ENCODE measurements at regions not wholly inside any gene's neighbourhood (a gene's known extent, or its start where the extent isn't known, plus 50 kb on each side); places are given as distances from the start of the nearest gene placed in this dataset.

- no peaks in the 10 kb centered on the region for H3K27me3 ChIP-seq (ENCODE audit: insufficient read depth, low read length)
- no peak overlapping the region for H4K91ac ChIP-seq (ENCODE audit: low read depth, low read length)
- no peak overlapping the region for H2BK120ac ChIP-seq (ENCODE audit: insufficient read depth, low read length, poor library complexity)
- no peak overlapping the region for H3K14ac ChIP-seq (ENCODE audit: low read length)
- no peak overlapping the region for H3K9ac ChIP-seq (ENCODE audit: low read length)
- no peak overlapping the region for H3K23ac ChIP-seq (ENCODE audit: low read length)
- H2BK12ac ChIP-seq (ENCODE audit: low read length), result no peak overlapping the region
- H2AK5ac ChIP-seq (ENCODE audit: low read length), result no peak overlapping the region
- H3K36me3 ChIP-seq (ENCODE audit: control insufficient read depth in 1 of 2, insufficient read depth in 2 of 2, low read length in 2 of 2), result no peaks in the 10 kb centered on the region
- no peaks in the 10 kb centered on the region for H3K4me1 ChIP-seq (ENCODE audit: control insufficient read depth in 1 of 2, insufficient read depth in 2 of 2, low read length in 2 of 2)
- H3K9me3 ChIP-seq (ENCODE audit: insufficient read depth, low read depth, low read length), result peaks cover 6% of the 10 kb centered on the region
- H3K18ac ChIP-seq (ENCODE audit: low read length), result no peak overlapping the region
- no peak overlapping the region for H4K8ac ChIP-seq (ENCODE audit: low read depth, low read length)
- H2AFZ ChIP-seq (ENCODE audit: insufficient read depth, low read length, poor library complexity), result no peak overlapping the region
- no peaks in the 10 kb centered on the region for H3K79me2 ChIP-seq (ENCODE audit: control insufficient read depth, insufficient read depth, low read length, poor library complexity)
- H3K79me1 ChIP-seq (ENCODE audit: low read length), result no peaks in the 10 kb centered on the region
- H3K4ac ChIP-seq (ENCODE audit: low read depth, low read length), result no peak overlapping the region
- H4K12ac ChIP-seq (ENCODE audit: low read depth, low read length), result no peak overlapping the region
- no peak overlapping the region for H2BK5ac ChIP-seq (ENCODE audit: low read depth, low read length, poor library complexity)
- no peak overlapping the region for H3K27ac ChIP-seq (ENCODE audit: low read depth, low read length)
- no CpG with 5 or more reads among the region's 9 CpGs for WGBS (ENCODE audit: extremely low coverage, insufficient coverage, insufficient read length)
- DNase-seq, result no peak
- no peak overlapping the region for H3K4me2 ChIP-seq (ENCODE audit: low read length)
- no peak overlapping the region for H3K4me3 ChIP-seq (ENCODE audit: low read depth, low read length)
Measured at GRCh38 chr13:97884707-97885468, 68.6 kb upstream of the IPO5 start.

DNA sequence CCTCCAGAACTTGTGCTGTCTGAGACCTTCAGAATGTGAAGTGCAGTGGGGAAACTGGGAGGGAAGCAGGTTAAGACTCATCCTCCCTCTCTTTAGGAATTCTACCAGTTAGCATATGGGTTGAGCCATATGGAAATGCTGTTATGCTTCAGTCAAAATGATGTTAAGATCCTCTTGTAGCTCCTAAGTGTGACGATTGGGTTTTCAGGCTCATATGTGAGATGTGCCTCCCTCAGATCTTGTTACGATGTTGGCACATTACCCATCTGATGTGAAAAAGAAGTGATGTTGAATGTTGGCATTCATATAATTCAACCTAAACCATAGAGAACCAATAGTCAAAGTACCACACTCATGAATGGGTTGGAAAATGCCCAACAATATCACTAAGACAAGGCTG lies 67.8 kb upstream of the IPO5 start:
- no peak for DNase-seq
- no peak overlapping the region for H3K14ac ChIP-seq (ENCODE audit: low read length)
- no peak overlapping the region for H3K23ac ChIP-seq (ENCODE audit: low read length)
- WGBS (ENCODE audit: extremely low coverage, insufficient coverage, insufficient read length), result no CpG with 5 or more reads among the region's 2 CpGs
- H3K18ac ChIP-seq (ENCODE audit: low read length), result no peak overlapping the region
- no peak overlapping the region for H3K4me3 ChIP-seq (ENCODE audit: low read depth, low read length)
- no peaks in the 10 kb centered on the region for H3K36me3 ChIP-seq (ENCODE audit: control insufficient read depth in 1 of 2, insufficient read depth in 2 of 2, low read length in 2 of 2)
- H2BK12ac ChIP-seq (ENCODE audit: low read length), result no peak overlapping the region
- no peak overlapping the region for H2BK120ac ChIP-seq (ENCODE audit: insufficient read depth, low read length, poor library complexity)
- no peaks in the 10 kb centered on the region for H3K79me1 ChIP-seq (ENCODE audit: low read length)
- no peak overlapping the region for H4K91ac ChIP-seq (ENCODE audit: low read depth, low read length)
- no peak overlapping the region for H3K27ac ChIP-seq (ENCODE audit: low read depth, low read length)
- H3K79me2 ChIP-seq (ENCODE audit: control insufficient read depth, insufficient read depth, low read length, poor library complexity), result no peaks in the 10 kb centered on the region
- no peaks in the 10 kb centered on the region for H3K4me1 ChIP-seq (ENCODE audit: control insufficient read depth in 1 of 2, insufficient read depth in 2 of 2, low read length in 2 of 2)
- peaks cover 6% of the 10 kb centered on the region for H3K9me3 ChIP-seq (ENCODE audit: insufficient read depth, low read depth, low read length)
- no peak overlapping the region for H3K4me2 ChIP-seq (ENCODE audit: low read length)
- H3K4ac ChIP-seq (ENCODE audit: low read depth, low read length), result no peak overlapping the region
- no peak overlapping the region for H2AFZ ChIP-seq (ENCODE audit: insufficient read depth, low read length, poor library complexity)
- no peak overlapping the region for H2BK5ac ChIP-seq (ENCODE audit: low read depth, low read length, poor library complexity)
- H4K8ac ChIP-seq (ENCODE audit: low read depth, low read length), result no peak overlapping the region
- no peaks in the 10 kb centered on the region for H3K27me3 ChIP-seq (ENCODE audit: insufficient read depth, low read length)
- no peak overlapping the region for H4K12ac ChIP-seq (ENCODE audit: low read depth, low read length)
- no peak overlapping the region for H3K9ac ChIP-seq (ENCODE audit: low read length)
- no peak overlapping the region for H2AK5ac ChIP-seq (ENCODE audit: low read length)

GRCh38 chr13:97889803-97890202 lies 63.7 kb upstream of the IPO5 start:
- peak overlapping the region; percentile 67 for H3K23ac ChIP-seq (ENCODE audit: low read length)
- H3K14ac ChIP-seq (ENCODE audit: low read length), result no peak overlapping the region
- H3K4ac ChIP-seq (ENCODE audit: low read depth, low read length), result no peak overlapping the region
- no peak overlapping the region for H2BK120ac ChIP-seq (ENCODE audit: insufficient read depth, low read length, poor library complexity)
- H2AFZ ChIP-seq (ENCODE audit: insufficient read depth, low read length, poor library complexity), result no peak overlapping the region
- no peaks in the 10 kb centered on the region for H3K79me2 ChIP-seq (ENCODE audit: control insufficient read depth, insufficient read depth, low read length, poor library complexity)
- H3K27ac ChIP-seq (ENCODE audit: low read depth, low read length), result no peak overlapping the region
- H3K9me3 ChIP-seq (ENCODE audit: insufficient read depth, low read depth, low read length), result peaks cover 3% of the 10 kb centered on the region
- H3K36me3 ChIP-seq (ENCODE audit: control insufficient read depth in 1 of 2, insufficient read depth in 2 of 2, low read length in 2 of 2), result no peaks in the 10 kb centered on the region
- WGBS (ENCODE audit: extremely low coverage, insufficient coverage, insufficient read length), result no CpG with 5 or more reads among the region's 1 CpG
- H3K27me3 ChIP-seq (ENCODE audit: insufficient read depth, low read length), result no peaks in the 10 kb centered on the region
- H2BK5ac ChIP-seq (ENCODE audit: low read depth, low read length, poor library complexity), result no peak overlapping the region
- no peak overlapping the region for H2BK12ac ChIP-seq (ENCODE audit: low read length)
- no peaks in the 10 kb centered on the region for H3K79me1 ChIP-seq (ENCODE audit: low read length)
- H3K9ac ChIP-seq (ENCODE audit: low read length), result no peak overlapping the region
- no peak overlapping the region for H2AK5ac ChIP-seq (ENCODE audit: low read length)
- H3K4me3 ChIP-seq (ENCODE audit: low read depth, low read length), result no peak overlapping the region
- H4K8ac ChIP-seq (ENCODE audit: low read depth, low read length), result no peak overlapping the region
- no peak overlapping the region for H4K12ac ChIP-seq (ENCODE audit: low read depth, low read length)
- no peak overlapping the region for H3K4me2 ChIP-seq (ENCODE audit: low read length)
- no peak for DNase-seq
- H3K4me1 ChIP-seq (ENCODE audit: control insufficient read depth in 1 of 2, insufficient read depth in 2 of 2, low read length in 2 of 2), result no peaks in the 10 kb centered on the region
- H4K91ac ChIP-seq (ENCODE audit: low read depth, low read length), result no peak overlapping the region
- no peak overlapping the region for H3K18ac ChIP-seq (ENCODE audit: low read length)

DNA sequence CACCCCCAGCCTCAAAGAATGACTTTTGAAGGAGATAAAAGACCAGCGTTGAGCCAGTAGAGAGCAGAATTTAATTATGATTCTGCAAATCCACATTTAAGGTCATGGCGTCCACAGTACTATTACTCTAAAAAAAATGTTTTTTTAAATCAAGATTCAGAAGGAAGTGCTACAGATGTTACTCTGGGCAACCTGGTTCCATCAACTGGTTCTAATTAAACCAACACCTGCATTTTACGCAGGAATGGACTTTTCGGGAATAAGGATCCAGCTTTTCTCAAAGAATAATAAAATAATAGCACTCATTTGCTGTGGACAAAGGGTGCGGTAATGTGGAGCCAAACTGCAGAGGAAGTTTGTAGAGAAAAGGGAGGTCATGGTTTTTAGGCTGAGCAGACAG lies 62.9 kb upstream of the IPO5 start:
- no peak overlapping the region for H2BK5ac ChIP-seq (ENCODE audit: low read depth, low read length, poor library complexity)

More for the DNA sequence above, 62.9 kb upstream of the IPO5 start:
- no peak overlapping the region for H4K91ac ChIP-seq (ENCODE audit: low read depth, low read length)
- no peaks in the 10 kb centered on the region for H3K9me3 ChIP-seq (ENCODE audit: insufficient read depth, low read depth, low read length)
- no peak overlapping the region for H3K4me3 ChIP-seq (ENCODE audit: low read depth, low read length)
- H3K23ac ChIP-seq (ENCODE audit: low read length), result no peak overlapping the region
- no peak overlapping the region for H2AFZ ChIP-seq (ENCODE audit: insufficient read depth, low read length, poor library complexity)
- H3K27me3 ChIP-seq (ENCODE audit: insufficient read depth, low read length), result no peaks in the 10 kb centered on the region
- no peak overlapping the region for H3K9ac ChIP-seq (ENCODE audit: low read length)
- H3K4me1 ChIP-seq (ENCODE audit: control insufficient read depth in 1 of 2, insufficient read depth in 2 of 2, low read length in 2 of 2), result no peaks in the 10 kb centered on the region
- no peak overlapping the region for H3K14ac ChIP-seq (ENCODE audit: low read length)
- no peak overlapping the region for H3K4me2 ChIP-seq (ENCODE audit: low read length)
- no peaks in the 10 kb centered on the region for H3K79me1 ChIP-seq (ENCODE audit: low read length)
- H2BK12ac ChIP-seq (ENCODE audit: low read length), result no peak overlapping the region
- H2AK5ac ChIP-seq (ENCODE audit: low read length), result no peak overlapping the region
- H3K18ac ChIP-seq (ENCODE audit: low read length), result no peak overlapping the region
- no peak overlapping the region for H3K4ac ChIP-seq (ENCODE audit: low read depth, low read length)
- H4K8ac ChIP-seq (ENCODE audit: low read depth, low read length), result no peak overlapping the region
- WGBS (ENCODE audit: extremely low coverage, insufficient coverage, insufficient read length), result no CpG with 5 or more reads among the region's 5 CpGs
- no peak for DNase-seq
- no peak overlapping the region for H3K27ac ChIP-seq (ENCODE audit: low read depth, low read length)
- no peak overlapping the region for H4K12ac ChIP-seq (ENCODE audit: low read depth, low read length)
- no peak overlapping the region for H2BK120ac ChIP-seq (ENCODE audit: insufficient read depth, low read length, poor library complexity)
- no peaks in the 10 kb centered on the region for H3K36me3 ChIP-seq (ENCODE audit: control insufficient read depth in 1 of 2, insufficient read depth in 2 of 2, low read length in 2 of 2)
- no peaks in the 10 kb centered on the region for H3K79me2 ChIP-seq (ENCODE audit: control insufficient read depth, insufficient read depth, low read length, poor library complexity)
